ENCODE measurements at regions not wholly inside any gene's neighbourhood (a gene's known extent, or its start where the extent isn't known, plus 50 kb on each side); places are given as distances from the start of the nearest gene placed in this dataset.

DNA sequence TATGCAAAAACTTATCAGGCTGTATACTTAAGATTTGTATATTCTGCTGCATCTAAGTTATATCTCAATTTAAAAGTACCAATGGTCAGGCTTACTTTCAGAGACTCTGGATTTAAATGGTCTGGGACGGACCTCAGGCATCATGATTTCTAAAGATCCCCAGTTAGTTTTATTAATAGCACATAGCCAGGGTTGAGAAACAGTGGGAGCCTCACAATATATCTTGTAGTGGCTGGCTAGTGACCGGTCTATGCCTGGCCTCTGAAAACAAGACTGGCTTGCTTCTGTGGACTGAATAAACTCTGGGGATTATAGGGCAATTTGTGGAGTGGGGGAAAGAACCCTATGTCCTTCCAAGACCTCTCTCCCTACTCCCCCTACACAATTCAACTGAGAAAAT is 162.5 kb upstream of the SLC1A4 start:
- H3K9me3 ChIP-seq (ENCODE audit: control insufficient read depth, insufficient read depth, low read length): no peaks in the 10 kb centered on the region
- ATAC-seq (ENCODE audit: low read depth) (no peak), DNase-seq (no peak)
- no CpG with 5 or more reads among the region's 2 CpGs for WGBS, 2 experiments (ENCODE audit: extremely low coverage in 2 of 2, insufficient read length in 1 of 2)
- no peaks in the 10 kb centered on the region; a peak in 1 of 4 replicates for H3K79me1 ChIP-seq (ENCODE audit: low read depth in 1 of 2, low read length in 2 of 2)
- H3K9ac ChIP-seq (ENCODE audit: low read depth, low read length): no peak overlapping the region
- no peak overlapping the region for H2BK20ac ChIP-seq (ENCODE audit: low read depth, low read length)
- in situ Hi-C loops (cut with MboI; ENCODE audit: low sequenced_read_pairs): no loop called here
- no peak overlapping the region for H2AFZ ChIP-seq (replicated peaks; ENCODE audit: low read length, poor library complexity)
- peak overlapping the region; percentile 56 for H2AK9ac ChIP-seq (replicated peaks; ENCODE audit: low read depth, low read length, poor library complexity)
- H3K9me1 ChIP-seq (ENCODE audit: insufficient read depth, low read length): peaks cover 9% of the 10 kb centered on the region; the same call in 1 of the 2 replicates
- POLR2A ChIA-PET (ENCODE audit: unreplicated experiment): no interaction called here
- H3K14ac ChIP-seq (replicated peaks; ENCODE audit: low read depth, low read length): peak overlapping the region; percentile 37; the same call in 1 of the 2 replicates
- H3K27me3 ChIP-seq (ENCODE audit: control insufficient read depth, insufficient read depth, low read length): no peaks in the 10 kb centered on the region
- H2BK5ac ChIP-seq (ENCODE audit: low read depth, low read length, poor library complexity, severe bottlenecking): no peak overlapping the region
- CTCF ChIA-PET: no interaction called here
- H4K5ac ChIP-seq (ENCODE audit: low read depth, low read length): no peak overlapping the region
- H3K27ac ChIP-seq (ENCODE audit: insufficient read depth, low read length): no peak overlapping the region
- no peak overlapping the region for H4K8ac ChIP-seq (ENCODE audit: low read depth in 2 of 2, low read length in 2 of 2)
- no peak overlapping the region for H4K91ac ChIP-seq (ENCODE audit: insufficient read depth, low read depth, low read length)
- H3K23ac ChIP-seq (ENCODE audit: low read depth, low read length): 0 out of 2 replicates have a peak overlapping the region, but pooled peaks have one; percentile 25
- intact Hi-C loops (cut with micrococcal nuclease): no loop called here
- H3K56ac ChIP-seq (ENCODE audit: extremely low read depth, insufficient read depth, low read length): no peak overlapping the region
- H2BK15ac ChIP-seq (ENCODE audit: low read depth, low read length): no peak overlapping the region
- peak overlapping the region; percentile 55 for H2BK120ac ChIP-seq (ENCODE audit: low read depth, low read length)
- no peaks in the 10 kb centered on the region for H4K20me1 ChIP-seq (ENCODE audit: insufficient read depth, low read length)
- no peak overlapping the region for H3K18ac ChIP-seq (ENCODE audit: low read depth, low read length)
- H3K4me2 ChIP-seq (ENCODE audit: low read depth, low read length): no peak overlapping the region
- no peak overlapping the region for H3K4me3 ChIP-seq (ENCODE audit: insufficient read depth, low read depth, low read length)
- H3K4me1 ChIP-seq (ENCODE audit: control insufficient read depth, insufficient read depth, low read length): peaks cover 5% of the 10 kb centered on the region
- H3K4ac ChIP-seq (ENCODE audit: low read depth, low read length): peak overlapping the region; percentile 15; the same call in 1 of the 2 replicates
- no TSS peak for BruUV-seq (replicated peaks)
- TF ChIP-seq CEBPB (IDR thresholded peaks at IDR 0.05; ENCODE audit: low read depth, low read length): no peak
- TF ChIP-seq MAZ (IDR thresholded peaks at IDR 0.05; ENCODE audit: borderline replicate concordance, low read depth, low read length): no peak
- no peak for TF ChIP-seq CHD1 (IDR thresholded peaks at IDR 0.05; ENCODE audit: low read depth, low read length)
- no peak for TF ChIP-seq SMC3 (IDR thresholded peaks at IDR 0.05; ENCODE audit: low read depth, low read length)
- dilution Hi-C loops (cut with HindIII; ENCODE audit: low sequenced_read_pairs, unreplicated experiment): no loop called here
- H2AK5ac ChIP-seq (ENCODE audit: low read depth, low read length): no peak overlapping the region
- H3K36me3 ChIP-seq (ENCODE audit: control insufficient read depth, insufficient read depth, low read length): no peaks in the 10 kb centered on the region

Measured in IMR-90 (cell line).